Aorta (tissue), 5 donors: ENCODE measurements at regions not wholly inside any gene's neighbourhood (a gene's known extent, or its start where the extent isn't known, plus 50 kb on each side); places are given as distances from the start of the nearest gene placed in this dataset.

Experiments
- ATAC-seq: fragments of 200-7000 bp; cut with Tn5 transposase; one replicate; pipeline ENCODE4 v1.9.1; 2022; ENCODE audit warnings: moderate library complexity; ENCODE audit not compliant: low FRiP score
- DNase-seq, 2 donors: peaks; one replicate each; pipeline ENCODE4 v3.0.0-alpha.2; 2020
- H3K27ac ChIP-seq, 2 donors: one replicate each; pipeline ENCODE4 v1.5.1; 2013; ENCODE audit warnings: low read length in 2 of 2, mild to moderate bottlenecking in 2 of 2, moderate library complexity in 2 of 2, control low read depth in 1 of 2, inconsistent platforms in 1 of 2, low read depth in 1 of 2
- H3K27me3 ChIP-seq, 2 donors: one replicate each; pipeline ENCODE4 v1.6.1; 2013; ENCODE audit warnings: control low read depth in 1 of 2, low read length in 1 of 2, mild to moderate bottlenecking in 1 of 2, moderate library complexity in 1 of 2; ENCODE audit not compliant: insufficient read depth in 2 of 2, control insufficient read depth in 1 of 2
- H3K36me3 ChIP-seq, 2 donors: one replicate each; pipeline ENCODE4 v1.6.1; 2013; ENCODE audit warnings: control low read depth in 1 of 2, low read length in 1 of 2, mild to moderate bottlenecking in 1 of 2; ENCODE audit not compliant: insufficient read depth in 2 of 2, control insufficient read depth in 1 of 2
- H3K4me1 ChIP-seq, 2 donors: one replicate each; pipeline ENCODE4 v1.6.1; 2013; ENCODE audit warnings: low read length in 2 of 2, control low read depth in 1 of 2, mild to moderate bottlenecking in 1 of 2, moderate library complexity in 1 of 2; ENCODE audit not compliant: insufficient read depth in 2 of 2, control insufficient read depth in 1 of 2
- H3K4me3 ChIP-seq, 2 donors: one replicate each; pipeline ENCODE4 v1.5.1; 2013; ENCODE audit warnings: low read length in 2 of 2, control low read depth in 1 of 2, mild to moderate bottlenecking in 1 of 2
- H3K9me3 ChIP-seq: one replicate; pipeline ENCODE4 v1.6.1; 2013; ENCODE audit warnings: mild to moderate bottlenecking, low read length; ENCODE audit not compliant: control insufficient read depth
- WGBS, 2 donors: extraction: QIAGEN DNeasy Blood & Tissue Kit; methylation state at CpG; one replicate each; pipeline ENCODE4 v1.1.7; 2013; 5-methylcytosine and 5-hydroxymethylcytosine counted together
- intact Hi-C, 2 donors: fragments of 100-400 bp; cut with DNase I; formaldehyde crosslinking; loops; one replicate each; pipeline versions ENCODE4 v1.14.2 to v1.15.0; 2022
- donor health status: healthy with polysubstance abuse.
- donor health status: Bipolar disorder and iron deficiency.
- donor health status: DM: no; HTN: no; CAD: no.
- donor health status: DM: no; HTN: no; CAD: no.
- donor health status: DM: yes; HTN: yes; CAD: no.

DNA sequence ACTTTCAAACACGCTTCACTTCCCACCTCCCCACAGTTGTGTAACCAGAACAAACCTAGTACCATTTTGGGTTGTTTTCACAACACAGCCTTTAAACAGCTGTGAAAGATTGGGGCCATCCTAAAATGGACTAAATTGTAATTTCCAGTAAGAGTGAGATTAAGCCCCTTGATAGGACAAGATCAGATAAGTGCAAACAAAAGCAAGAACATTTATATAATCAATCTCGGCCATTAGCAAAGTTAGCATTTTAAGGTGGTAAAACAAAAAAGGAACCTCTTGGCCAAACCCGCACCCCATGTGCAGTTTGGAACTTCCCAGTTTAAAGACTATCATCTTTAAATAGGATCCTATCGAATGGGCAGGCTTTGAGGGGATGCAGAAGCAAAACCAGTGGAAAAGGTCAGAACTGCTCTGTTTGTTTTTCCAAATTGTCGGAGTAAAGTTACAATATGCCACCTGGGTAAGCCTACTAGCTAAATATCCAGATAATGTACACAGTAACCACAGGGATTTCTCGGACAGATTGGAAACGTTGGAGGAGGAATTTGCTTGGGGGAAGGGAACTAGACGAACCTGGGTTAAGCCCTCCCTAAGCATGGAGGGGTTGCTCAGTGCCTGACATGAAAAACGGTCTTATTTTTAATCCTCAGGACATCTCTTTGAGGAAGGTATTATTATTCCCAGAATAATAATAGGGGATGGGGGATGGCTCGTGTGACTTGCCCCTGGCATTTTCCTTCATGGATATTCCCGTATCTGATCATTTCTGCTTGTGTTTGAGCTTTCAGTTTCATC, 159.8 kb upstream of the SALL4 start:
- H3K27me3 ChIP-seq, result no peaks in the 10 kb centered on the region
- H3K27ac ChIP-seq, result no peak overlapping the region
- 33 to 40% methylated on average over 11 of the region's 11 CpGs for WGBS, 2 donors
- DNase-seq, result no peak
- H3K4me1 ChIP-seq, result no peaks in the 10 kb centered on the region
- H3K4me3 ChIP-seq, result no peak overlapping the region
- ATAC-seq, result no peak
- intact Hi-C loops, result loop anchor here in 1 of 2 donors (10.0 kb wide), 1 partner anchor 257 kb away; no protein-coding TSS in a partner anchor
- no peaks in the 10 kb centered on the region for H3K9me3 ChIP-seq
- no peaks in the 10 kb centered on the region for H3K36me3 ChIP-seq

DNA sequence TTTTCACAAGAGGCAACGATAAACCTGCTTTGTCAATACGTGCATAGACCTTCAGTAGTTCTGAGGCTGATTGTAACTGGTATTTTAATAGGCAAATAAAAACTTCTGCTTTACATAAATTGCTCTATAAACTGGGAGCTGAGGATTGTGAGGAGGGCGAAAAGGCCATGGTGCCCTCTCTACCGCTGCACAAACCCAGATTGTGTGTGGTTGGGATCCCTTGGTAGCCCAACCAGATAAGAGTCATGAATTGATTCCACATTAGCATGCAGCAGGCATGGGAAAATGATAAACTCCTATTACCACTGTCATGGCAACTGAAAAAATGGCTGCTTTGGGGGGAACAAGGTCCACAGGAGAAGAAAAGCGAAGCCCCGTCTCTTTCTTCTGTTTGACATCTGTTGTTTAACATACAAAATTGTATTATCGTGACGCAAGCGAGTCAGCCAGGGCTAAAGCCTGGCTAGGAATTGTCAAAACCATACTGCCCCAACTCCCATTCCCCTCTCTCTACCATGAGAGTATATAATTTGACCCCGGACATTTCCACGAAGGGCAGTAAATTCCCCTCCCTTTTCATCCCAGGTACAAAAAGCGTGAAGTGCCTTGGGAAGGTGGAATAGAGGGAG, 157.8 kb upstream of the SALL4 start:
- H3K4me3 ChIP-seq, result no peak overlapping the region
- intact Hi-C loops, result loop anchor here in 1 of 2 donors (10.0 kb wide), 1 partner anchor 255 kb away; no protein-coding TSS in a partner anchor
- H3K27ac ChIP-seq, result no peak overlapping the region
- no peaks in the 10 kb centered on the region for H3K9me3 ChIP-seq
- H3K36me3 ChIP-seq, result no peaks in the 10 kb centered on the region
- ATAC-seq (no peak), DNase-seq (no peak)
- 83 to 87% methylated on average over 12 of the region's 12 CpGs for WGBS, 2 donors
- H3K27me3 ChIP-seq, result no peaks in the 10 kb centered on the region
- H3K4me1 ChIP-seq, result no peaks in the 10 kb centered on the region

DNA sequence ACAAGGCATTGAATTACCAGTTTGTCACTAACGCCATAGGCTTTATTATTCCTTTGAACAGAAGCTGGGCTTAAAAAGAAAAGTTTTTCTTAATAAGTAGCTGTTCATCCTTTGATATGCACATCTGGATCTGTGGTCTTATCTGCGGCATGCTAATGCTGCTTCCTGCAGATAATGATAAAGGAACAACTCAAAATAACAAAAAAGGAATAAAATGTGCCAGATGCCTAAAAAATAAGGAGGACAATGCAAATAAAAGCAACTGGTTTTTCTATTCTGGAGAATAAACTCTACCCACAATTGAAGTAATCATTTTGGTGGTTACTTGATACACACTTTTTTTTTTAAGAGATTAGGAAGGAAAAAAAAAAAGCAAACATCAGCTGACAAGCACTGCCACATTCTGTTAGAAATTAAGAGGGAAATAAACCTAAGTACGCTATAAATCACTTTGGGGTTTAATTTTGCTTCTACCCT, 156.8 kb upstream of the SALL4 start:
- 42 to 54% methylated on average over 3 of the region's 3 CpGs for WGBS, 2 donors
- no peaks in the 10 kb centered on the region for H3K9me3 ChIP-seq
- DNase-seq, result no peak
- H3K27ac ChIP-seq, result no peak overlapping the region
- no peak for ATAC-seq
- no peak overlapping the region for H3K4me3 ChIP-seq
- H3K4me1 ChIP-seq, result no peaks in the 10 kb centered on the region
- intact Hi-C loops, result no loop called here
- H3K27me3 ChIP-seq, result no peaks in the 10 kb centered on the region
- no peaks in the 10 kb centered on the region for H3K36me3 ChIP-seq

DNA sequence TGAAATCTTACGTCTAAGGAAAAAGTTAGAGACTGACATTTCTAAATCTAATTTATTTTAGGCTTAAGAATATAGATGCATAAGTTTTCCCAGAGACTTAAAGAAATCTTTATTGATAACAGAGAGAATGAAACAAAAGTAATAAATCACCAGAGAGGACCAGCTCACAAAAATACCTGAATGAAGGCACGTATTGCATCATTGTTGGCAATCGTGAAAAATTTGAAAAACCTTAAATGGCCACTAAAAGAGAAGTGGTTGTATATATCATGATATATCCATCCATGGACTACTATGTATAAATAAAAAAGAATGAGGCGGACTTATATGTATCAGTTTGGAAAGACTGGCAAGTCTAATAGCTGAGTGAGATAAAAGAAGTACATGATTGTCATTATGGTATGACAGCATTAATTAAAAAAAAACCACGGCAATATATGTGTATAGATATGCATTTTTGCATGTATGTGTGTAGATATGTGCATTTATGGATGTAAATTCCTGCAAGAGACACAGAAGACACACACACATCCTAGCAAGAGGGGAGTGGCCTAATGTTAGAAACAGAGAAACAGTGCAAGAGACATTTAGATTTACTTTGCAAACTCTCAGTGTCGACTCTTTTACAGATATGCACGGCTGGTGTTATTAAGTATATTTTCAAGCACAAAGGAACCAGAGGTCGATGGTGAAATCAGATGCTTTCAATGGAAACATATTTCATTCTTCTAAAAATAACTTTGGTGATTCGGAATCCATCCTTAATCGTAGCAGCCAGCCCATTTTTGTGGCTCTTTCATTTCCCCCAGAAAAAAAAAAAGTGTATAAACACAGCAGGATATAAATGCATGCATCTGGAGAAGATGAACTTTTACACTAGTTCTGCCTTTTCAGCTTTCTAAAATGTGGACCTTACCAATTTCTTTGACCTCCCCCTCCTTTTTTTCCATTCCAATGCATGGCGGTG, 156.1 kb upstream of the SALL4 start:
- H3K9me3 ChIP-seq, result no peaks in the 10 kb centered on the region
- 43 to 48% methylated on average over 11 of the region's 11 CpGs for WGBS, 2 donors

DNA sequence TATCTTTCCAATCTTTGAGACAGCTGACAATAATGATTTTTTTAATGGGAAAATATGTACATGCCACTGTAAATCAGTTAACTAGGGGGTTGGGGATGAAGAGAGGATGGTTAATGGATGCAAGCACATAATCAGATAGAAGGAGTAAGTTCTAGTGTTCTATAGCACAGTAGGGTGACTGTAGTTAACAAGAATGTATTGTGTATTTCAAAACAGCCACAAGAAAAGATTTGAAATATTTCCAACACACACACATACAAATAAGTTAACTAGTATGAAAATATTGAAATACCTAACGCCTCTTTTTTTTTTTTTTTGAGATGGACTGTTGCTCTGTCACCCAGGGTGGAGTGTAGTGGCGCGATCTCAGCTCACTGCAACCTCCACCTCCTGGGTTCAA, 153.4 kb upstream of the SALL4 start:
- no peak overlapping the region for H3K4me3 ChIP-seq
- intact Hi-C loops, result no loop called here
- no peak overlapping the region for H3K27ac ChIP-seq
- 91 to 94% methylated on average over 3 of the region's 3 CpGs for WGBS, 2 donors
- H3K27me3 ChIP-seq, result no peaks in the 10 kb centered on the region
- ATAC-seq (no peak), DNase-seq (no peak)
- no peaks in the 10 kb centered on the region for H3K4me1 ChIP-seq
- no peaks in the 10 kb centered on the region for H3K9me3 ChIP-seq
- H3K36me3 ChIP-seq, result no peaks in the 10 kb centered on the region

More for the DNA sequence above, 156.1 kb upstream of the SALL4 start:
- DNase-seq (no peak), ATAC-seq (no peak)
- Histone ChIP-seq H3K27ac (no peak overlapping the region), H3K27me3 (no peaks in the 10 kb centered on the region), H3K4me1 (no peaks in the 10 kb centered on the region), H3K36me3 (no peaks in the 10 kb centered on the region), H3K4me3 (no peak overlapping the region)
- intact Hi-C loops, result no loop called here

DNA sequence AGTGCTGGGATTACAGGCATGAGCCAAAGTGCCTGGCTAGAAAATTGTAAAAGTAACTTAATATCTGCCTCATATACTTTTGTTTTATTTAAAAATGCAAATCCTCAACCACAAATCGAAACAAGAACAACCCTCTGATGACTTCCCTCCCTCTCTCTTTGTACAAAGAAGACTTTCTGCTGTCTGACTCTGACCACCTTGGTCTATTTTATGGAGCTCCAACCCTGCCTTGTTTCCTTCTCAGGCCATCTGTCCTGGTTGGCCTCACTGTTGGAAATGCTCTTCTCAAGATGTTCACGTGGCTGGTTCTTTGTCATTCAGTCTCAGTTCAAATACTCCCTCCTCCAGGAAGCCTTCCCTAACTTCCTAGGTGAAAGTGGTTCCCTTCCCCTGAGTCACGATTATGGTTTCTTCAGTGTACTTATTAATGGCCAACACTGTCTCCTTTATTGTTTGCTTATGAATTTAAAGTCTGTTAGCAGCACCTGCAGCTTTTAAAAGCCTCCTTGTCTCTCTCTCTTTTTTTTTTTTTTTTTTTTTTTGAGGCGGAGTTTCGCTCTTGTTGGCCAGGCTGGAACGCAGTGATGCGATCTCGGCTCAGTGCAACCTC, 151.5 kb upstream of the SALL4 start:
- Histone ChIP-seq H3K27ac (no peak overlapping the region), H3K36me3 (no peaks in the 10 kb centered on the region), H3K27me3 (no peaks in the 10 kb centered on the region), H3K9me3 (no peaks in the 10 kb centered on the region), H3K4me1 (no peaks in the 10 kb centered on the region), H3K4me3 (no peak overlapping the region)
- DNase-seq (no peak), ATAC-seq (no peak)
- 69 to 81% methylated on average over 5 to 8 of the region's 8 CpGs for WGBS, 2 donors
- intact Hi-C loops, result no loop called here

DNA sequence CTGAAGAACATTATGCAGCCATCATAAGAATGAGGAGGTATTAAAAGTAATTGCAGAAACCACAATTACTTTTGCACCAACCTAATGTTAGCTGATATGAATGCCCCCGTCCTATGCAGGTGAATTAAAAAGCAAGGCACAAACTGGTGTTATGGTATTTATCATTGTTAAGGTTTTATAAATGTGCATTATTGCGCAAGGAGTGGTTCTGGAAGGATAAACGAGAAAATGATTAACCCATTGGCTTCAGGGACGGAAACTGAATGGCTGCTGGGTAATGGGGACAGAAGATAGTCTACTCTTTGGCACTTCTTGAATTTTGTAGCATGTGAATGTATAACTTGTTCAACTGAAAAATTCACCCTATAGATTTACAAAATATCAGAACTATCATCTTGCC, 148.6 kb upstream of the SALL4 start:
- H3K36me3 ChIP-seq, result no peaks in the 10 kb centered on the region
- no peak for ATAC-seq
- no peak overlapping the region for H3K27ac ChIP-seq
- intact Hi-C loops, result no loop called here
- WGBS, 2 donors, result 80 to 87% methylated on average over 4 of the region's 4 CpGs
- H3K4me3 ChIP-seq, result no peak overlapping the region
- no peaks in the 10 kb centered on the region for H3K9me3 ChIP-seq
- no peaks in the 10 kb centered on the region for H3K4me1 ChIP-seq
- no peak for DNase-seq
- H3K27me3 ChIP-seq, result no peaks in the 10 kb centered on the region

DNA sequence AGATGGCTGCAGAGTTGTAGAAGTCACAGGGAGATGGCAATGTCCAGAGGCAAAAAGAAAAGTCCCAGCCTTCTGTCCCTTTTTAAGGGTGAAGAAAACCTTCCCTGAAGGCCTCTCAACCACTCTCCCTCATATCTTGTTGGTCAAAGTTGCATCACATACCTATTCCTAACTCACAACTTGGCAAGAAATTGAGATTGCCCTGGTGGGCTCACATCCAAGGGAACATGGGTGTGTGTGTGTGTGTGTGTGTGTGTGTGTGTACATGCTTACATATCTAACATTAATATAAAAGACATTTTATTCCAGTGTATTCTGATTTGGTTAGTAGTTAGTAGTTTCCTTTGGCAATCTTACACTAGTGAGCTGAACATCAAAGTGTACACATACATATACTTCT, 144.3 kb upstream of the SALL4 start:
- H3K4me1 ChIP-seq, result no peaks in the 10 kb centered on the region
- intact Hi-C loops, result no loop called here

More for the DNA sequence above, 144.3 kb upstream of the SALL4 start:
- Histone ChIP-seq H3K36me3 (no peaks in the 10 kb centered on the region), H3K9me3 (no peaks in the 10 kb centered on the region), H3K27me3 (no peaks in the 10 kb centered on the region), H3K27ac (no peak overlapping the region), H3K4me3 (no peak overlapping the region)
- ATAC-seq (no peak), DNase-seq (no peak)
